WTC11 (cell line): ENCODE measurements at regions not wholly inside any gene's neighbourhood (a gene's known extent, or its start where the extent isn't known, plus 50 kb on each side); places are given as distances from the start of the nearest gene placed in this dataset.

ENCODE experiments used
- ATF3 ChIP-seq: sonication (generic); formaldehyde crosslinking; conservative IDR thresholded peaks from 2 replicates; pipeline ENCODE4 v1.8.1; 2022; ENCODE audit warnings: mild to moderate bottlenecking, missing genetic modification reagents
- CTCF ChIP-seq: fragments of 200-600 bp; IDR thresholded peaks from 2 replicates; pipeline ENCODE4 v1.8.0; 2022; ENCODE audit warnings: antibody characterized with exemption
- E2F5 ChIP-seq: sonication (generic); formaldehyde crosslinking; IDR thresholded peaks from 2 replicates; pipeline ENCODE4 v1.8.1; 2022; ENCODE audit warnings: mild to moderate bottlenecking, moderate library complexity, missing genetic modification reagents
- EMX1 ChIP-seq: fragments of 250-450 bp; sonication (Bioruptor Pico); IDR thresholded peaks from 2 replicates; pipeline ENCODE4 v1.8.0; 2021; ENCODE audit warnings: mild to moderate bottlenecking
- ETV6 ChIP-seq: sonication (generic); formaldehyde crosslinking; IDR thresholded peaks from 2 replicates; pipeline ENCODE4 v1.8.1; 2022; ENCODE audit warnings: mild to moderate bottlenecking, missing genetic modification reagents
- FOXP1 ChIP-seq: sonication (generic); formaldehyde crosslinking; IDR thresholded peaks from 2 replicates; pipeline ENCODE4 v1.8.0; 2022; ENCODE audit warnings: missing genetic modification reagents, mild to moderate bottlenecking, moderate library complexity, borderline replicate concordance
- MAX ChIP-seq: sonication (generic); formaldehyde crosslinking; IDR thresholded peaks from 2 replicates; pipeline ENCODE4 v1.8.0; 2022; ENCODE audit warnings: mild to moderate bottlenecking, missing genetic modification reagents
- TEAD4 ChIP-seq: sonication (generic); formaldehyde crosslinking; IDR thresholded peaks from 2 replicates; pipeline ENCODE4 v1.8.0; 2022; ENCODE audit warnings: mild to moderate bottlenecking, missing genetic modification reagents
- ZNF512 ChIP-seq: sonication (generic); formaldehyde crosslinking; IDR thresholded peaks from 2 replicates; pipeline ENCODE4 v1.8.1; 2022; ENCODE audit warnings: missing genetic modification reagents, borderline replicate concordance
- TF ChIP-seq, protein P1 (sequence below): sonication (generic); formaldehyde crosslinking; IDR thresholded peaks from 2 replicates; pipeline ENCODE4 v1.8.1; 2023; ENCODE audit warnings: mild to moderate bottlenecking, missing genetic modification reagents, borderline replicate concordance

GRCh38 chr5:29779141-29779540 lies 1414.3 kb upstream of the CDH6 start:
- TF ChIP-seq CTCF = no peak
- TF ChIP-seq FOXP1 (CRISPR knock-in tag) = no peak
- TF ChIP-seq, protein P1, sequence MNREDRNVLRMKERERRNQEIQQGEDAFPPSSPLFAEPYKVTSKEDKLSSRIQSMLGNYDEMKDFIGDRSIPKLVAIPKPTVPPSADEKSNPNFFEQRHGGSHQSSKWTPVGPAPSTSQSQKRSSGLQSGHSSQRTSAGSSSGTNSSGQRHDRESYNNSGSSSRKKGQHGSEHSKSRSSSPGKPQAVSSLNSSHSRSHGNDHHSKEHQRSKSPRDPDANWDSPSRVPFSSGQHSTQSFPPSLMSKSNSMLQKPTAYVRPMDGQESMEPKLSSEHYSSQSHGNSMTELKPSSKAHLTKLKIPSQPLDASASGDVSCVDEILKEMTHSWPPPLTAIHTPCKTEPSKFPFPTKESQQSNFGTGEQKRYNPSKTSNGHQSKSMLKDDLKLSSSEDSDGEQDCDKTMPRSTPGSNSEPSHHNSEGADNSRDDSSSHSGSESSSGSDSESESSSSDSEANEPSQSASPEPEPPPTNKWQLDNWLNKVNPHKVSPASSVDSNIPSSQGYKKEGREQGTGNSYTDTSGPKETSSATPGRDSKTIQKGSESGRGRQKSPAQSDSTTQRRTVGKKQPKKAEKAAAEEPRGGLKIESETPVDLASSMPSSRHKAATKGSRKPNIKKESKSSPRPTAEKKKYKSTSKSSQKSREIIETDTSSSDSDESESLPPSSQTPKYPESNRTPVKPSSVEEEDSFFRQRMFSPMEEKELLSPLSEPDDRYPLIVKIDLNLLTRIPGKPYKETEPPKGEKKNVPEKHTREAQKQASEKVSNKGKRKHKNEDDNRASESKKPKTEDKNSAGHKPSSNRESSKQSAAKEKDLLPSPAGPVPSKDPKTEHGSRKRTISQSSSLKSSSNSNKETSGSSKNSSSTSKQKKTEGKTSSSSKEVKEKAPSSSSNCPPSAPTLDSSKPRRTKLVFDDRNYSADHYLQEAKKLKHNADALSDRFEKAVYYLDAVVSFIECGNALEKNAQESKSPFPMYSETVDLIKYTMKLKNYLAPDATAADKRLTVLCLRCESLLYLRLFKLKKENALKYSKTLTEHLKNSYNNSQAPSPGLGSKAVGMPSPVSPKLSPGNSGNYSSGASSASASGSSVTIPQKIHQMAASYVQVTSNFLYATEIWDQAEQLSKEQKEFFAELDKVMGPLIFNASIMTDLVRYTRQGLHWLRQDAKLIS (CRISPR knock-in tag) = no peak
- no peak for TF ChIP-seq ATF3 (CRISPR knock-in tag)
- TF ChIP-seq EMX1 (CRISPR knock-in tag) = no peak
- TF ChIP-seq TEAD4 = no peak
- TF ChIP-seq ZNF512 (CRISPR knock-in tag) = no peak
- no peak for TF ChIP-seq ETV6 (CRISPR knock-in tag)
- TF ChIP-seq MAX (CRISPR knock-in tag) = no peak
- no peak for TF ChIP-seq E2F5 (CRISPR knock-in tag)
